T-cell (primary cell): ENCODE measurements at regions not wholly inside any gene's neighbourhood (a gene's known extent, or its start where the extent isn't known, plus 50 kb on each side); places are given as distances from the start of the nearest gene placed in this dataset.

Source experiments
- ATAC-seq, 4 experiments: fragments of 200-7000 bp in 3 of 4; fragments of 150-1000 bp in 1 of 4; cut with Tn5 transposase; replicated peaks in 1 of 4; 1 replicate in 3 of 4; 2 replicates in 1 of 4; pipeline ENCODE4 v1.10.0; 2021; ENCODE audit warnings: moderate library complexity in 3 of 4, mild to moderate bottlenecking in 2 of 4, moderate number of reproducible peaks in 1 of 4
- CTCF ChIA-PET, 2 donors: fragments of 300-600 bp; sonication (Branson Sonifier 250); formaldehyde crosslinking; loops; one replicate each; lab custom pipeline; 2022; ENCODE audit warnings: antibody characterized with exemption in 2 of 2; lab: Charles Lee
- POLR2A ChIA-PET, 2 donors: fragments of 300-600 bp; sonication (Branson Sonifier 250); formaldehyde crosslinking; loops; one replicate each; lab custom pipeline; 2022; ENCODE audit warnings: antibody characterized with exemption in 2 of 2; lab: Charles Lee
- DNase-seq, 35 experiments: peaks; one replicate each; pipeline versions ENCODE4 v3.0.0 to v3.0.0-alpha.2; 2013 to 2023
- H3K27ac ChIP-seq: one replicate; pipeline ENCODE4 v1.5.1; 2013; ENCODE audit warnings: low read length
- H3K27me3 ChIP-seq, 2 experiments: replicated peaks in 1 of 2; 1 replicate in 1 of 2; 2 replicates in 1 of 2; pipeline versions ENCODE4 v1.6.1 to v1.7.0; 2013; ENCODE audit warnings: low read length in 1 of 2, mixed read lengths in 1 of 2; ENCODE audit not compliant: control insufficient read depth in 2 of 2, insufficient read depth in 2 of 2; ENCODE audit errors: extremely low read depth in 1 of 2
- H3K36me3 ChIP-seq, 2 donors: 1 replicate in 1 of 2; 2 replicates in 1 of 2; pipeline versions ENCODE4 v1.6.1 to v1.7.0; 2013; ENCODE audit warnings: low read length in 1 of 2; ENCODE audit not compliant: control insufficient read depth in 2 of 2, insufficient read depth in 1 of 2; ENCODE audit errors: extremely low read depth in 1 of 2
- H3K4me1 ChIP-seq, 2 experiments: 1 replicate in 1 of 2; 2 replicates in 1 of 2; pipeline versions ENCODE4 v1.6.1 to v1.7.0; 2013; ENCODE audit warnings: low read length in 2 of 2, mixed read lengths in 1 of 2; ENCODE audit not compliant: insufficient read depth in 2 of 2, control insufficient read depth in 1 of 2; ENCODE audit errors: extremely low read depth in 1 of 2
- H3K4me3 ChIP-seq, 2 donors: 1 replicate in 1 of 2; 2 replicates in 1 of 2; pipeline versions ENCODE4 v1.5.1 to v1.7.0; 2013; ENCODE audit warnings: mild to moderate bottlenecking in 2 of 2, low read length in 1 of 2, moderate library complexity in 1 of 2; ENCODE audit not compliant: control insufficient read depth in 1 of 2; ENCODE audit errors: extremely low read depth in 1 of 2
- H3K9me3 ChIP-seq: 2 replicates; pipeline ENCODE4 v1.7.0; 2013
- H3K27ac Mint-ChIP-seq, 2 donors: one replicate each; pipeline ENCODE4 v1.8.0; 2020 to 2021; ENCODE audit warnings: mild to moderate bottlenecking in 2 of 2, mixed read lengths in 2 of 2
- H3K27me3 Mint-ChIP-seq, 2 donors: one replicate each; pipeline ENCODE4 v1.8.0; 2021 to 2022; ENCODE audit warnings: mixed read lengths in 2 of 2
- H3K36me3 Mint-ChIP-seq: one replicate; pipeline ENCODE4 v1.8.0; 2021; ENCODE audit warnings: mixed read lengths
- H3K4me1 Mint-ChIP-seq, 3 donors: one replicate each; pipeline ENCODE4 v1.8.0; 2020 to 2022; ENCODE audit warnings: mixed read lengths in 3 of 3, mild to moderate bottlenecking in 1 of 3
- H3K4me3 Mint-ChIP-seq, 3 donors: one replicate each; pipeline ENCODE4 v1.8.0; 2020 to 2022; ENCODE audit warnings: mild to moderate bottlenecking in 3 of 3, mixed read lengths in 3 of 3, moderate library complexity in 3 of 3
- H3K9me3 Mint-ChIP-seq, 3 donors: one replicate each; pipeline ENCODE4 v1.8.0; 2020 to 2022; ENCODE audit warnings: mixed read lengths in 3 of 3
- WGBS: methylation state at CpG from one replicate; pipeline ENCODE4 v1.1.5; 2013; ENCODE audit warnings: missing lambda C conversion rate; ENCODE audit not compliant: insufficient coverage; 5-methylcytosine and 5-hydroxymethylcytosine counted together

GRCh38 chr10:128517167-128517566 lies 390.9 kb upstream of the MKI67 start:
- H3K9me3 ChIP-seq: no peaks in the 10 kb centered on the region
- POLR2A ChIA-PET: no interaction called here
- Mint-ChIP-seq H3K4me3 (no peak overlapping the region), H3K9me3 (peaks cover 0 to 7% (median 0%) of the 10 kb centered on the region in 3 donors), H3K27ac (no peak overlapping the region), H3K27me3 (peaks cover 0 to 8% of the 10 kb centered on the region in 2 donors), H3K36me3 (no peaks in the 10 kb centered on the region), H3K4me1 (no peaks in the 10 kb centered on the region)
- no peaks in the 10 kb centered on the region for H3K36me3 ChIP-seq
- WGBS: 50% methylated on average over 1 of the region's 11 CpGs
- H3K27me3 ChIP-seq: peaks cover 0 to 8% of the 10 kb centered on the region in 2 experiments
- DNase-seq (no peak), ATAC-seq (no peak)
- CTCF ChIA-PET: no interaction called here
- H3K4me3 ChIP-seq: no peak overlapping the region
- H3K27ac ChIP-seq: no peak overlapping the region
- no peaks in the 10 kb centered on the region for H3K4me1 ChIP-seq

- no peaks in the 10 kb centered on the region for H3K36me3 ChIP-seq
- no peaks in the 10 kb centered on the region for H3K4me1 Mint-ChIP-seq
- WGBS: 93% methylated on average over 7 of the region's 11 CpGs
Observed at GRCh38 chr10:128518000-128518399, 391.8 kb upstream of the MKI67 start.

GRCh38 chr10:128519581-128519980 lies 393.4 kb upstream of the MKI67 start:
- 75% methylated on average over 6 of the region's 6 CpGs for WGBS
- DNase-seq: no peak

More at GRCh38 chr10:128518000-128518399, 391.8 kb upstream of the MKI67 start:
- H3K27me3 ChIP-seq: peaks cover 0 to 8% of the 10 kb centered on the region in 2 experiments
- ChIA-PET CTCF (no interaction called here), POLR2A (no interaction called here)
- Mint-ChIP-seq H3K27ac (no peak overlapping the region), H3K4me3 (no peak overlapping the region), H3K9me3 (peaks cover 0 to 7% (median 0%) of the 10 kb centered on the region in 3 donors), H3K36me3 (no peaks in the 10 kb centered on the region), H3K27me3 (peaks cover 0 to 8% of the 10 kb centered on the region in 2 donors)
- no peaks in the 10 kb centered on the region for H3K4me1 ChIP-seq
- H3K4me3 ChIP-seq: no peak overlapping the region
- no peak overlapping the region for H3K27ac ChIP-seq
- no peaks in the 10 kb centered on the region for H3K9me3 ChIP-seq
- DNase-seq (no peak), ATAC-seq (no peak)

GRCh38 chr10:128520211-128520815 lies 394.1 kb upstream of the MKI67 start:
- no peak overlapping the region for H3K4me3 Mint-ChIP-seq
- H3K36me3 ChIP-seq: no peaks in the 10 kb centered on the region
- ChIA-PET POLR2A (no interaction called here), CTCF (no interaction called here)
- no peak overlapping the region for H3K27ac ChIP-seq
- ATAC-seq: no peak
- H3K27me3 ChIP-seq: peaks cover 0 to 8% of the 10 kb centered on the region in 2 experiments
- H3K27ac Mint-ChIP-seq: no peak overlapping the region
- peaks cover 0 to 7% (median 0%) of the 10 kb centered on the region in 3 donors for H3K9me3 Mint-ChIP-seq
- no peaks in the 10 kb centered on the region for H3K36me3 Mint-ChIP-seq
- H3K4me3 ChIP-seq: no peak overlapping the region
- peaks cover 0 to 8% of the 10 kb centered on the region in 2 donors for H3K27me3 Mint-ChIP-seq
- H3K9me3 ChIP-seq: no peaks in the 10 kb centered on the region
- 79% methylated on average over 9 of the region's 11 CpGs for WGBS
- no peak for DNase-seq
- H3K4me1 ChIP-seq: no peaks in the 10 kb centered on the region
- no peaks in the 10 kb centered on the region for H3K4me1 Mint-ChIP-seq

More at GRCh38 chr10:128519581-128519980, 393.4 kb upstream of the MKI67 start:
- ATAC-seq: no peak
- Mint-ChIP-seq H3K36me3 (no peaks in the 10 kb centered on the region), H3K27me3 (peaks cover 0 to 8% of the 10 kb centered on the region in 2 donors), H3K9me3 (peaks cover 0 to 7% (median 0%) of the 10 kb centered on the region in 3 donors), H3K4me1 (no peaks in the 10 kb centered on the region), H3K4me3 (no peak overlapping the region), H3K27ac (no peak overlapping the region)
- no peak overlapping the region for H3K4me3 ChIP-seq
- ChIA-PET POLR2A (no interaction called here), CTCF (no interaction called here)
- no peak overlapping the region for H3K27ac ChIP-seq
- no peaks in the 10 kb centered on the region for H3K9me3 ChIP-seq
- H3K27me3 ChIP-seq: peaks cover 0 to 8% of the 10 kb centered on the region in 2 experiments
- no peaks in the 10 kb centered on the region for H3K36me3 ChIP-seq
- H3K4me1 ChIP-seq: no peaks in the 10 kb centered on the region

- ChIA-PET CTCF (no interaction called here), POLR2A (no interaction called here)
- Histone ChIP-seq H3K27ac (no peak overlapping the region), H3K9me3 (no peaks in the 10 kb centered on the region), H3K36me3 (no peaks in the 10 kb centered on the region), H3K4me1 (no peaks in the 10 kb centered on the region), H3K27me3 (peaks cover 0 to 12% of the 10 kb centered on the region in 2 experiments), H3K4me3 (no peak overlapping the region)
- no peak overlapping the region for H3K27ac Mint-ChIP-seq
- ATAC-seq (no peak), DNase-seq (no peak)
- no peaks in the 10 kb centered on the region for H3K4me1 Mint-ChIP-seq
- peaks cover 0 to 13% of the 10 kb centered on the region in 2 donors for H3K27me3 Mint-ChIP-seq
- peaks cover 0 to 7% (median 0%) of the 10 kb centered on the region in 3 donors for H3K9me3 Mint-ChIP-seq
- H3K4me3 Mint-ChIP-seq: no peak overlapping the region
- no peaks in the 10 kb centered on the region for H3K36me3 Mint-ChIP-seq
- 70% methylated on average over 7 of the region's 9 CpGs for WGBS
Observed at GRCh38 chr10:128522551-128523308, 396.5 kb upstream of the MKI67 start.

GRCh38 chr10:128525444-128525843 lies 399.2 kb upstream of the MKI67 start:
- Histone ChIP-seq H3K27me3 (peaks cover 0 to 9% of the 10 kb centered on the region in 2 experiments), H3K27ac (no peak overlapping the region), H3K36me3 (no peaks in the 10 kb centered on the region), H3K4me1 (no peaks in the 10 kb centered on the region), H3K9me3 (no peaks in the 10 kb centered on the region), H3K4me3 (no peak overlapping the region)
- DNase-seq (no peak), ATAC-seq (no peak)
- Mint-ChIP-seq H3K27me3 (peaks cover 0 to 14% of the 10 kb centered on the region in 2 donors), H3K4me3 (no peak overlapping the region), H3K27ac (no peak overlapping the region), H3K36me3 (no peaks in the 10 kb centered on the region), H3K4me1 (no peaks in the 10 kb centered on the region), H3K9me3 (peaks cover 0 to 4% (median 0%) of the 10 kb centered on the region in 3 donors)
- CTCF ChIA-PET: no interaction called here
- POLR2A ChIA-PET: no interaction called here
- WGBS: no CpG with 5 or more reads among the region's 4 CpGs
